ENCODE measurements at regions not wholly inside any gene's neighbourhood (a gene's known extent, or its start where the extent isn't known, plus 50 kb on each side); places are given as distances from the start of the nearest gene placed in this dataset.

DNA sequence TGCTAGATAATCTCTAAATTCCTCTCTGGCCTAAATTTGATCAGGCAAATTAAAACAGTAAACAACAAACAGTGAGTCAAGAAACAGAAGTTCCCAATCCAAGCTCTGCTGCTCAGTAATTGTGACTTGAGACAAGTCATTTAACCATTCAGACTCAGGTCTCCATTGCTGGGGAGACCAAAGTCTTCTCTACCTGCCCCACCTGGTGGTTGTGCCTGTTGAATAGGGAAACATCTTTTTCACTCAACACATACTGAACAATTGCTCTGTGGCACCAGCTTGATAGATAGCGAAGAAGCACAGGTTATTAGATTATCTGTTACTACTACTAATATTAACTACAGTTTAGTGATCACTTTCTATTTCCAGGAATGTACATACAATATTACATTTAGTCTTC is 112.1 kb upstream of the EOLA2 start:
- H3K36me3 ChIP-seq = no peaks in the 10 kb centered on the region
- TF ChIP-seq, protein P1, sequence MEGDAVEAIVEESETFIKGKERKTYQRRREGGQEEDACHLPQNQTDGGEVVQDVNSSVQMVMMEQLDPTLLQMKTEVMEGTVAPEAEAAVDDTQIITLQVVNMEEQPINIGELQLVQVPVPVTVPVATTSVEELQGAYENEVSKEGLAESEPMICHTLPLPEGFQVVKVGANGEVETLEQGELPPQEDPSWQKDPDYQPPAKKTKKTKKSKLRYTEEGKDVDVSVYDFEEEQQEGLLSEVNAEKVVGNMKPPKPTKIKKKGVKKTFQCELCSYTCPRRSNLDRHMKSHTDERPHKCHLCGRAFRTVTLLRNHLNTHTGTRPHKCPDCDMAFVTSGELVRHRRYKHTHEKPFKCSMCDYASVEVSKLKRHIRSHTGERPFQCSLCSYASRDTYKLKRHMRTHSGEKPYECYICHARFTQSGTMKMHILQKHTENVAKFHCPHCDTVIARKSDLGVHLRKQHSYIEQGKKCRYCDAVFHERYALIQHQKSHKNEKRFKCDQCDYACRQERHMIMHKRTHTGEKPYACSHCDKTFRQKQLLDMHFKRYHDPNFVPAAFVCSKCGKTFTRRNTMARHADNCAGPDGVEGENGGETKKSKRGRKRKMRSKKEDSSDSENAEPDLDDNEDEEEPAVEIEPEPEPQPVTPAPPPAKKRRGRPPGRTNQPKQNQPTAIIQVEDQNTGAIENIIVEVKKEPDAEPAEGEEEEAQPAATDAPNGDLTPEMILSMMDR (IDR thresholded peaks at IDR 0.05) = no peak
- H3K27me3 ChIP-seq = no peaks in the 10 kb centered on the region
- no peaks in the 10 kb centered on the region for H3K9me3 ChIP-seq
- no peak overlapping the region for H3K4me3 ChIP-seq (ENCODE audit: low read depth in 1 of 2, low read length in 1 of 2)
- H3K27ac ChIP-seq = no peak overlapping the region
- H3K4me1 ChIP-seq (ENCODE audit: control insufficient read depth in 1 of 2, insufficient read depth in 1 of 2, low read depth in 1 of 2, low read length in 1 of 2) = no peaks in the 10 kb centered on the region

DNA sequence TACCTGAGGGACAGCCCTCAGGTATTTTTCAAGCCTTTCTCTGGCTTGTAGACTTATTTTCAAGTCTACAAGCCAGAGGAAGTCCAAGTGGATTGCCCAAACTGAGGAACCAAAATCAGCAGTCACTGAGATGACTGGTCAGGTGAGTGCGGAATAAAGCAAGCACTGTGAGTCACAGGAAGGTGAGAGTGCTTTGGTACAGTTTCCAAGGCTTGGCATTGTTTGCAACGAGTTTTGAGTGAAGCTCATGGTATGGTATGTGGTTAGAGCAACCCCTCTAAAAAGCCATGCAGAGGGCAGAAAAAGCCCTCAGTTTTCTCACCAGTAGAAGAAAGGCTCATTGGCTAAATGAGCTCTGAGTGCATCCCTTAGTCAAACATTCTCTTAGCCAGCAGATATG is 112.8 kb upstream of the EOLA2 start:
- H3K27me3 ChIP-seq = no peaks in the 10 kb centered on the region
- TF ChIP-seq, protein P1 (IDR thresholded peaks at IDR 0.05) = no peak
- H3K4me3 ChIP-seq (ENCODE audit: low read depth in 1 of 2, low read length in 1 of 2) = no peak overlapping the region
- no peaks in the 10 kb centered on the region for H3K9me3 ChIP-seq
- H3K36me3 ChIP-seq = no peaks in the 10 kb centered on the region
- H3K4me1 ChIP-seq (ENCODE audit: control insufficient read depth in 1 of 2, insufficient read depth in 1 of 2, low read depth in 1 of 2, low read length in 1 of 2) = no peaks in the 10 kb centered on the region
- no peak overlapping the region for H3K27ac ChIP-seq

DNA sequence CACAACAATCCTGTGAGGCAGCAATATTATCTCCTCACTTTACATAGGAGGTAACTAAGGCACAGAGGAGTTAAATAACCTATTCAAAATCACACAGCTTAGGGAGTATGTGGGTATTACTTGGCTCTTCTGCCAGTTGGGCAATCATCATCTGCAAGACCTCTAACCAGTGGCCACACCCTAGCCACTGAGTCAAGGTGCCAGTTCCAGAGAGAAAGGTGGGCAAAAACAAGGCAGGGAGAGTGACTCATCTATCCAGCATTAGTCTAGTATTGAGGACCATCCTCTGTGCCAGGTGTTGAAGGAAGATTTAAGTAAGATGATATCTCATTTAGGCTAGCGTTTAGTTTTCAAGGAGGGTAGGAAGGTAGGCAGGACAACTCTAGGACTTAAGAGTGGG is 113.9 kb upstream of the EOLA2 start:
- H3K27me3 ChIP-seq = no peaks in the 10 kb centered on the region
- no peak overlapping the region for H3K4me3 ChIP-seq (ENCODE audit: low read depth in 1 of 2, low read length in 1 of 2)
- H3K27ac ChIP-seq = no peak overlapping the region
- no peaks in the 10 kb centered on the region for H3K4me1 ChIP-seq (ENCODE audit: control insufficient read depth in 1 of 2, insufficient read depth in 1 of 2, low read depth in 1 of 2, low read length in 1 of 2)
- no peaks in the 10 kb centered on the region for H3K9me3 ChIP-seq
- H3K36me3 ChIP-seq = no peaks in the 10 kb centered on the region
- TF ChIP-seq, protein P1 (IDR thresholded peaks at IDR 0.05) = no peak

DNA sequence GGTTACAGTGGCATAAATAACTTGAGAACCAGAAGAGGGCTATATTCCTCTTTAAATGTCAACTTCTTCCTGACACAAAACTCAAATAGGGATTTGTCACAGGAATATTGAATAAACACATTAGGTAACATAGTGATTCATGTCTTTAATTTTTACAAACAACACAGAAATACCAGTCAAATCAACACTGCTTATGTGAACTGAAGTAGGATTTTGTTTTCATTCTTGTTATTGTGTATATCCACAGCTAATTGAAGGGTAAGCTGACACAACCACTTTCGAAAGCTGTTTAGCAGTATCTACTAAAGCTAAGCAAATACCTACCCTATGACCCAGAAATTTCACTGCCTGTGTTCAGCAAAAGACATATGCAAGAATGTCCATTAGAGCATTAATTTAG is 120.4 kb upstream of the EOLA2 start:
- TF ChIP-seq, protein P1 (IDR thresholded peaks at IDR 0.05) = no peak
- no peaks in the 10 kb centered on the region for H3K36me3 ChIP-seq
- no peaks in the 10 kb centered on the region for H3K4me1 ChIP-seq (ENCODE audit: control insufficient read depth in 1 of 2, insufficient read depth in 1 of 2, low read depth in 1 of 2, low read length in 1 of 2)
- H3K9me3 ChIP-seq = no peaks in the 10 kb centered on the region
- H3K27me3 ChIP-seq = no peaks in the 10 kb centered on the region
- no peak overlapping the region for H3K4me3 ChIP-seq (ENCODE audit: low read depth in 1 of 2, low read length in 1 of 2)
- no peak overlapping the region for H3K27ac ChIP-seq

DNA sequence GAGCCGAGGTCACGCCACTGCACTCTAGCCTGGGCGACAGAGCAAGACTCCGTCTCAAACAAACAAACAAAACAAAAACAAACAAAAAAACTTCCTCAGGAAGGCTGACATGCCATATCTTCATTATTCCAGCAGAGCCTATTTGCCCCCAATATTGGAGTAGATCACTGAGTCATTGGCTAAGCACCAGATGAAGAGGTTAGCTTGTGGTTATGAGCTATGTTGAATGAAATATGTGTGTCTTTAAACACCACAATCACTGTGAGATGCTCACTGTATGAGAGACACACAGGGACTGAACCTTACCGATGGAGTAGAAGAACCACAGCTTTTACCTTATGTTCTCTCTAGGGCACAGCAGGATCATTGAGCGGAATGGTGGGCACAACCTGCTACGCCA is 122.1 kb upstream of the EOLA2 start:
- no peaks in the 10 kb centered on the region for H3K36me3 ChIP-seq

More for the DNA sequence above, 122.1 kb upstream of the EOLA2 start:
- no peak overlapping the region for H3K4me3 ChIP-seq (ENCODE audit: low read depth in 1 of 2, low read length in 1 of 2)
- TF ChIP-seq, protein P1 (IDR thresholded peaks at IDR 0.05) = no peak
- H3K27ac ChIP-seq = no peak overlapping the region
- H3K4me1 ChIP-seq (ENCODE audit: control insufficient read depth in 1 of 2, insufficient read depth in 1 of 2, low read depth in 1 of 2, low read length in 1 of 2) = no peaks in the 10 kb centered on the region
- no peaks in the 10 kb centered on the region for H3K27me3 ChIP-seq
- no peaks in the 10 kb centered on the region for H3K9me3 ChIP-seq

Measured in neutrophil (primary cell).